ENCODE measurements at regions not wholly inside any gene's neighbourhood (a gene's known extent, or its start where the extent isn't known, plus 50 kb on each side); places are given as distances from the start of the nearest gene placed in this dataset.

GRCh38 chr3:148441191-148441590, 256.5 kb upstream of the AGTR1 start:
- Histone ChIP-seq H3K4ac (ENCODE audit: low read depth, low read length) (no peak overlapping the region), H3K9me3 (ENCODE audit: control insufficient read depth, insufficient read depth, low read length) (no peaks in the 10 kb centered on the region), H3K18ac (ENCODE audit: low read depth, low read length) (no peak overlapping the region), H4K5ac (ENCODE audit: low read depth, low read length) (no peak overlapping the region), H4K20me1 (ENCODE audit: insufficient read depth, low read length) (no peaks in the 10 kb centered on the region), H3K4me3 (ENCODE audit: insufficient read depth, low read depth, low read length) (no peak overlapping the region), H3K36me3 (ENCODE audit: control insufficient read depth, insufficient read depth, low read length) (no peaks in the 10 kb centered on the region), H3K56ac (ENCODE audit: extremely low read depth, insufficient read depth, low read length) (no peak overlapping the region), H3K9ac (ENCODE audit: low read depth, low read length) (no peak overlapping the region), H3K23ac (ENCODE audit: low read depth, low read length) (no peak overlapping the region), H2BK120ac (ENCODE audit: low read depth, low read length) (no peak overlapping the region), H2AFZ (replicated peaks; ENCODE audit: low read length, poor library complexity) (no peak overlapping the region), H3K14ac (replicated peaks; ENCODE audit: low read depth, low read length) (no peak overlapping the region), H2AK5ac (ENCODE audit: low read depth, low read length) (no peak overlapping the region), H3K27me3 (ENCODE audit: control insufficient read depth, insufficient read depth, low read length) (no peaks in the 10 kb centered on the region; the same call in 1 of the 2 replicates), H3K4me2 (ENCODE audit: low read depth, low read length) (no peak overlapping the region), H3K9me1 (ENCODE audit: insufficient read depth, low read length) (no peaks in the 10 kb centered on the region), H4K91ac (ENCODE audit: insufficient read depth, low read depth, low read length) (no peak overlapping the region), H4K8ac (ENCODE audit: low read depth in 2 of 2, low read length in 2 of 2) (no peak overlapping the region), H2BK5ac (ENCODE audit: low read depth, low read length, poor library complexity, severe bottlenecking) (no peak overlapping the region), H2BK15ac (ENCODE audit: low read depth, low read length) (no peak overlapping the region), H2AK9ac (replicated peaks; ENCODE audit: low read depth, low read length, poor library complexity) (no peak overlapping the region), H3K27ac (ENCODE audit: insufficient read depth, low read length) (no peak overlapping the region), H2BK20ac (ENCODE audit: low read depth, low read length) (no peak overlapping the region), H3K4me1 (ENCODE audit: control insufficient read depth, insufficient read depth, low read length) (no peaks in the 10 kb centered on the region), H3K79me1 (ENCODE audit: low read depth in 1 of 2, low read length in 2 of 2) (no peaks in the 10 kb centered on the region)
- ATAC-seq (ENCODE audit: low read depth) (no peak), DNase-seq (no peak)
- ChIA-PET POLR2A (ENCODE audit: unreplicated experiment) (no interaction called here), CTCF (no interaction called here)
- TF ChIP-seq BHLHE40 (IDR thresholded peaks at IDR 0.05; ENCODE audit: low read depth, low read length) (no peak), MXI1 (IDR thresholded peaks at IDR 0.05; ENCODE audit: borderline replicate concordance, low read depth, low read length) (no peak), POLR2A (IDR thresholded peaks at IDR 0.05; ENCODE audit: low read depth, low read length) (no peak), NFE2L2 (IDR thresholded peaks at IDR 0.05; ENCODE audit: low read depth, low read length) (no peak), CEBPB (IDR thresholded peaks at IDR 0.05; ENCODE audit: low read depth, low read length) (no peak), RCOR1 (IDR thresholded peaks at IDR 0.05; ENCODE audit: insufficient replicate concordance, low read length) (no peak), ELK1 (IDR thresholded peaks at IDR 0.05; ENCODE audit: borderline replicate concordance, low read depth, low read length) (no peak), SMC3 (IDR thresholded peaks at IDR 0.05; ENCODE audit: low read depth, low read length) (no peak), FOS (IDR thresholded peaks at IDR 0.05; ENCODE audit: low read depth, low read length) (no peak), MAZ (IDR thresholded peaks at IDR 0.05; ENCODE audit: borderline replicate concordance, low read depth, low read length) (no peak)
- dilution Hi-C loops (cut with HindIII; ENCODE audit: low sequenced_read_pairs, unreplicated experiment) (no loop called here), intact Hi-C loops (cut with micrococcal nuclease) (no loop called here), in situ Hi-C loops (cut with MboI; ENCODE audit: low sequenced_read_pairs) (no loop called here)
- WGBS, 2 experiments (ENCODE audit: extremely low coverage in 2 of 2, insufficient read length in 1 of 2): 100% methylated on average over 1 of the region's 1 CpG; no CpG with 5 or more reads in 1 of the 2 experiments
- no TSS peak for BruUV-seq (replicated peaks)

Data from IMR-90 (cell line).